ENCODE measurements at regions not wholly inside any gene's neighbourhood (a gene's known extent, or its start where the extent isn't known, plus 50 kb on each side); places are given as distances from the start of the nearest gene placed in this dataset.
"Not testable (repeated sequence)": the region's sequence is repeated elsewhere in the genome, so short reads cannot be mapped to it uniquely, and the experiment has no call there.

- H3K36me3 ChIP-seq; H3K9me3 ChIP-seq; DNase-seq; H3K27me3 ChIP-seq; intact Hi-C loops (cut with DNase I; ENCODE audit: low total_unique reads); H3K4me1 ChIP-seq; H3K4me3 ChIP-seq; in situ Hi-C loops (cut with MboI; ENCODE audit: low pct_ligation_motif_present in 1 of 4, low pct_unique_long_range_greater_than_20kb in 1 of 4, low sequenced_read_pairs in 3 of 4); H3K27ac ChIP-seq: not testable (repeated sequence)
- WGBS, 2 donors (ENCODE audit: low coverage in 1 of 2), result 48 to 52% methylated on average over 2 of the region's 2 CpGs
Measured at GRCh38 chr4:49573666-49574215, 587.7 kb downstream of the CWH43 start.

DNA sequence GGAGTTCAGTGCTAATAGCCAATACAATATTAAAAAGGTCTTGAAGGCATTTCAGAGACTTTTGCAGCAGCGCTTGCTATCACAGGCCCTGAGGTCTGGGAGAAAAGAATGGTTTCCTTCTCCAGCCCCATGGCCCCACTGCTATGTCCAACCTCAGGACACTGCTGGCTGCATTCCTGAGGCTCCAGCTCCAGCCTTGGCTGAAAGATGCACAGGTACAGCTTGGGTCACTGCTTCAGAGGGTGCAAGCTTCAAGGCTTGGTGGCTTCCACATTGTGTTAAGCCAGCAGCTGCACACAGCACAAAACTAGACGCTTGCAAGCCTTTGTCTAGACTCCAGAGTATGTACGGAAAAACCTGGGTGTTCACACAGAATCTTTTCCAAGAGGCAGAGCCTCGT is 589.2 kb downstream of the CWH43 start:
- 38% methylated on average over 4 of the region's 4 CpGs; no CpG with 5 or more reads in 1 of the 2 donors for WGBS, 2 donors (ENCODE audit: low coverage in 1 of 2)
- H3K27me3 ChIP-seq; DNase-seq; H3K4me3 ChIP-seq; intact Hi-C loops (cut with DNase I; ENCODE audit: low total_unique reads); H3K9me3 ChIP-seq; in situ Hi-C loops (cut with MboI; ENCODE audit: low pct_ligation_motif_present in 1 of 4, low pct_unique_long_range_greater_than_20kb in 1 of 4, low sequenced_read_pairs in 3 of 4); H3K27ac ChIP-seq; H3K4me1 ChIP-seq; H3K36me3 ChIP-seq: not testable (repeated sequence)

DNA sequence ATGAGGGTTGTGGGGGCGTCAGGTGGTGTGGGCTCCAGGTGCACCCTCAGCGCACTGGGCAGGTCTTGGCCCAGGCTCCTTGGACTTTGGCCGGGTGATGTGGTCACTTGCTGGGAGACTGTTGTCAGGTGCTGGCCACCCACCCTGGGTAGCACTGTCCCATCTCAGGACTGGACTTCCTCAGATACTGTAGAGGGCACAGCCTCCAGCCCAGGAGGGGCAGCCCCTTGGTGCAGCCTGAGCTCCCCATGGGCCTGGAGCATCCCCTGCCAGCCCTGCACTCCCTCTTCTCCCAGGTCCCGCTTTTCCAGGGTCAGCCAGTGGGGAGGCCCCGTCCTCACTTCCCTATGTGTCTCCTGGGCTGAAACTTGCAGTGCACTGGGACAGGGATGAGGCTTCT is 592.3 kb downstream of the CWH43 start:
- intact Hi-C loops (cut with DNase I; ENCODE audit: low total_unique reads); DNase-seq: not testable (repeated sequence)
- WGBS, 2 donors (ENCODE audit: low coverage in 1 of 2), result 35 to 60% methylated on average over 1 to 2 of the region's 5 CpGs

DNA sequence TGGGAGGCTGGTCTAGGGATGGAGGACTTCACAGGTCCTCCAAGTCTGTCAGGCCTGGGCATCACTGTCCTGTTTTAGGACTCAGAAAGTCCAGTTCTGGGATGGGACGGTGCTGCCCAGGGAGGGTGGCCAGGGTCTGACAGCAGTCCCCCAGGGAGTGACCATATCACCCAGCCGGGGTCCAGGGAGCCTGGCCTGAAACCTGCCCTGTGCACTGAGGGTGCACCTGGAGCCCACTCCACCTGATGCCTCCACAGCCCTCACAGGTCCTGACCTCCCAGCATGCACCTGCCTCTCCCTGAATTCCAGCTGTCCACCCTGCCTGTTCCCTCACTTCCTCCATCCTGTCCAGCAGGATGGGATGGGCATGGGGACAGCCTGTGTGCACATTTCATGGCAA is 592.8 kb downstream of the CWH43 start:
- WGBS, 2 donors (ENCODE audit: low coverage in 1 of 2), result 67% methylated on average over 1 of the region's 2 CpGs; no CpG with 5 or more reads in 1 of the 2 donors

More for the DNA sequence above, 592.3 kb downstream of the CWH43 start:
- H3K9me3 ChIP-seq; in situ Hi-C loops (cut with MboI; ENCODE audit: low pct_ligation_motif_present in 1 of 4, low pct_unique_long_range_greater_than_20kb in 1 of 4, low sequenced_read_pairs in 3 of 4); H3K27me3 ChIP-seq; H3K36me3 ChIP-seq; H3K4me1 ChIP-seq; H3K4me3 ChIP-seq; H3K27ac ChIP-seq: not testable (repeated sequence)

DNA sequence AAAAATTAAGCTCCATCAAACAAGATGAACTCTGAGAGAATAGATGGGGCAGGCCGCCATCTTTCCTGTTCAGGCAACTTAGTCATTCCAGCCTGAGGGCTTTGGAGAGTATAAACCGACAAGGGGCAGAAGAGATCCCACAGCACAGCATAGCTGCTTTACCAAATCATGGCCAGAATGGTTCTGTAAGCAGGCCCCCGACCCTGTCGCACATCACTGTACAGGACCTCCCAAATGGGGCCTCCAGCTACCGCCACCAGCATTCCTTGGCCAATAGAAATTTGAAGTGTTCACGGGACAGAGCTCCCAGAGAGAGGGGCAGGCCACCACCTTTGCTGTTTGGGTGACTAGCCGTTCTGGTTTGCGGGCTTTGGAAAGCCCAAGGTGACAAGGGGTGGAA is 594.1 kb downstream of the CWH43 start:
- H3K36me3 ChIP-seq; H3K9me3 ChIP-seq; H3K4me3 ChIP-seq; H3K4me1 ChIP-seq; H3K27ac ChIP-seq; in situ Hi-C loops (cut with MboI; ENCODE audit: low pct_ligation_motif_present in 1 of 4, low pct_unique_long_range_greater_than_20kb in 1 of 4, low sequenced_read_pairs in 3 of 4); H3K27me3 ChIP-seq; intact Hi-C loops (cut with DNase I; ENCODE audit: low total_unique reads); DNase-seq: not testable (repeated sequence)
- 72% methylated on average over 2 to 6 of the region's 8 CpGs for WGBS, 2 donors (ENCODE audit: low coverage in 1 of 2)

More for the DNA sequence above, 592.8 kb downstream of the CWH43 start:
- in situ Hi-C loops (cut with MboI; ENCODE audit: low pct_ligation_motif_present in 1 of 4, low pct_unique_long_range_greater_than_20kb in 1 of 4, low sequenced_read_pairs in 3 of 4); H3K27me3 ChIP-seq; H3K27ac ChIP-seq; H3K4me1 ChIP-seq; H3K9me3 ChIP-seq; H3K4me3 ChIP-seq; H3K36me3 ChIP-seq; intact Hi-C loops (cut with DNase I; ENCODE audit: low total_unique reads); DNase-seq: not testable (repeated sequence)

DNA sequence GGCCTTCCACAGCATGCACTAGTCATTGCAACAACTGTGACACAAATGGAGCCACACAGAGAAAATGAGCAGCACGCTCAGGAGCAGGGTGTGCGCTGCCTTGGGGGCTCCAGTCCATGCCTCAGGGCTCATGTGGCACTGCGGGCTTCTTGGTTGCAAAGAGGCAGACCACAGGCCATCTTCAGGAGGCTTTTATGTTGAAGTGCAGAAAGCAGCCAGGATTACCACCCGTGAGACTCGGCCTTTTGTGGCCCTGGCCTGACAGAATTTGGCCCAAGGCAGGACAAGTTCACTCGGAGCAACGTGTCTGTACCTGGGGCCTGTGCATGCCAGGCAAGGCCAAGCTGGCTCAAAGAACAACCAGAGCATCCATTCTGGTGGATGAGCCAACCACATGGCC is 602.3 kb downstream of the CWH43 start:
- H3K4me3 ChIP-seq; H3K27me3 ChIP-seq; H3K36me3 ChIP-seq; H3K9me3 ChIP-seq; in situ Hi-C loops (cut with MboI; ENCODE audit: low pct_ligation_motif_present in 1 of 4, low pct_unique_long_range_greater_than_20kb in 1 of 4, low sequenced_read_pairs in 3 of 4); DNase-seq; H3K27ac ChIP-seq; H3K4me1 ChIP-seq; intact Hi-C loops (cut with DNase I; ENCODE audit: low total_unique reads): not testable (repeated sequence)
- 66% methylated on average over 3 of the region's 7 CpGs; no CpG with 5 or more reads in 1 of the 2 donors for WGBS, 2 donors (ENCODE audit: low coverage in 1 of 2)

GRCh38 chr4:49618436-49618835 is 632.4 kb downstream of the CWH43 start:
- DNase-seq; H3K9me3 ChIP-seq; H3K4me1 ChIP-seq; H3K27me3 ChIP-seq; intact Hi-C loops (cut with DNase I; ENCODE audit: low total_unique reads); H3K27ac ChIP-seq; H3K4me3 ChIP-seq; H3K36me3 ChIP-seq; in situ Hi-C loops (cut with MboI; ENCODE audit: low pct_ligation_motif_present in 1 of 4, low pct_unique_long_range_greater_than_20kb in 1 of 4, low sequenced_read_pairs in 3 of 4): not testable (repeated sequence)
- WGBS, 2 donors (ENCODE audit: low coverage in 1 of 2), result 71% methylated on average over 12 of the region's 12 CpGs; no CpG with 5 or more reads in 1 of the 2 donors

DNA sequence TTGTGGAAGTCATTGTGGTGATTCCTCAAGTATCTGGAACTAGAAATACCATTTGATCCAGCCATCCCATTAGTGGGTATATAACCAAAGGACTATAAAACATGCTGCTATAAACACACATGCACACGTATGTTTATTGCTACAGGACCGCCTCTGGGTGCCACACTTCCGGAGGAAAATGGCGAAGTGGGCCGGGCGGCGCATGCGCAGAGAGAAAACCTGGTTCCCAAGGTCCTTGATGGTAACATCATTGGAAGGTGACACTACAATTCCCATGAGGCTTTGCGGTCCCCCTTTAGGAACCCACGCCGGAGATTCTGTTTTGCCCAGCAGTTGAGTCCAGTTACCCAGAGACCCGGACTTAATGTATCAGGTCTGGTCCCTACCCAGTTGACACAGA is 640.4 kb downstream of the CWH43 start:
- H3K9me3 ChIP-seq; H3K27me3 ChIP-seq; H3K27ac ChIP-seq; H3K4me1 ChIP-seq; intact Hi-C loops (cut with DNase I; ENCODE audit: low total_unique reads); in situ Hi-C loops (cut with MboI; ENCODE audit: low pct_ligation_motif_present in 1 of 4, low pct_unique_long_range_greater_than_20kb in 1 of 4, low sequenced_read_pairs in 3 of 4); H3K36me3 ChIP-seq; DNase-seq; H3K4me3 ChIP-seq: not testable (repeated sequence)
- WGBS, 2 donors (ENCODE audit: low coverage in 1 of 2), result 83 to 86% methylated on average over 8 to 10 of the region's 12 CpGs

Small RNA genes in the stretch of these regions (small RNA-seq; reads per million reads assigned to genes)
- gene AC119751.2 (0 reads per million in 4 donors), gene AC119751.6 (0 reads per million in 4 donors), gene AC119751.7 (0 reads per million in 4 donors), gene AC119751.8 (0 reads per million in 4 donors)
